K562 (cell line): ENCODE measurements at regions not wholly inside any gene's neighbourhood (a gene's known extent, or its start where the extent isn't known, plus 50 kb on each side); places are given as distances from the start of the nearest gene placed in this dataset.

Experiments
- ATAC-seq: fragments of 200-7000 bp; cut with Tn5 transposase; 3 replicates; pipeline ENCODE4 v1.9.1; 2020; ENCODE audit warnings: moderate library complexity
- BruUV-seq: library from RNA; stranded (reverse); fragments of 400-500 nt; replicated peaks from 2 replicates; lab custom pipeline; 2021; lab: Mats Ljungman, UMichigan
- CTCF ChIA-PET: fragments of 300-600 bp; formaldehyde crosslinking; extraction: SDS; loops from one replicate; lab custom pipeline; 2021; ENCODE audit warnings: low intra/inter-chr PET ratio; lab: Yijun Ruan, JAX
- POLR2A ChIA-PET: fragments of 300-600, 350-650 bp; sonication (Branson Sonifier 250); formaldehyde crosslinking; extraction: SDS; loops from one replicate; lab custom pipeline; 2021; ENCODE audit warnings: antibody characterized with exemption, inconsistent platforms; lab: Yijun Ruan, JAX
- DNase-seq, 4 experiments: peaks; one replicate each; pipeline versions ENCODE4 v3.0.0 to v3.0.0-alpha.2; 2011 to 2018; ENCODE audit warnings: low spot score in 3 of 4, mixed read lengths in 3 of 4; ENCODE audit errors: extremely low read depth in 1 of 4
- FAIRE-seq: peaks from 2 replicates; lab custom pipeline; 2011; peaks lifted over from hg19 to GRCh38; lab: Jason Lieb, UNC
- H2AFZ ChIP-seq: 2 replicates; pipeline ENCODE4 v1.6.0; 2011; ENCODE audit warnings: low read depth, low read length, control low read depth, inconsistent platforms
- H3K27ac ChIP-seq: fragments of 200-600 bp; 3 replicates; pipeline ENCODE4 v1.8.0; 2011; ENCODE audit warnings: low read depth, mild to moderate bottlenecking, control low read depth, inconsistent platforms, low read length, moderate library complexity, mixed read lengths; ENCODE audit errors: extremely low read depth
- H3K27me3 ChIP-seq, 2 experiments: fragments of 300-600 bp in 1 of 2; 2 replicates in 1 of 2; 3 replicates in 1 of 2; pipeline versions ENCODE4 v1.6.0 to v1.8.0; 2011; ENCODE audit warnings: inconsistent platforms in 2 of 2, low read length in 2 of 2, mild to moderate bottlenecking in 1 of 2, mixed read lengths in 1 of 2, moderate library complexity in 1 of 2; ENCODE audit not compliant: control insufficient read depth in 2 of 2, insufficient read depth in 2 of 2
- H3K36me3 ChIP-seq: fragments of 300-600 bp; 3 replicates; pipeline ENCODE4 v1.8.0; 2011; ENCODE audit warnings: mild to moderate bottlenecking, low read length, inconsistent platforms; ENCODE audit not compliant: control insufficient read depth, insufficient read depth
- H3K4me1 ChIP-seq, 2 experiments: fragments of 200-600 bp in 1 of 2; replicated peaks in 1 of 2; 2 replicates in 1 of 2; 3 replicates in 1 of 2; pipeline versions ENCODE4 v1.5.1 to v1.8.0; 2011; ENCODE audit warnings: inconsistent platforms in 2 of 2, low read length in 2 of 2, mild to moderate bottlenecking in 1 of 2, mixed read lengths in 1 of 2, moderate library complexity in 1 of 2; ENCODE audit not compliant: control insufficient read depth in 2 of 2, insufficient read depth in 2 of 2
- H3K4me2 ChIP-seq: 2 replicates; pipeline ENCODE4 v1.6.1; 2011; ENCODE audit warnings: low read length, control low read depth, inconsistent platforms, mixed read lengths; ENCODE audit not compliant: insufficient read depth
- H3K4me3 ChIP-seq: fragments of 200-600 bp; sonication (generic), shearing (Covaris generic); 2 replicates; pipeline ENCODE4 v1.5.1; 2016; ENCODE audit warnings: control low read depth, inconsistent platforms
- H3K79me2 ChIP-seq: fragments of 200-600 bp; 3 replicates; pipeline ENCODE4 v1.8.0; 2011; ENCODE audit warnings: low read length, inconsistent platforms; ENCODE audit not compliant: control insufficient read depth, insufficient read depth
- H3K9ac ChIP-seq, 2 experiments: 2 replicates each; pipeline versions ENCODE4 v1.6.0 to v1.6.1; 2011; ENCODE audit warnings: low read depth in 2 of 2, low read length in 2 of 2, control low read depth in 1 of 2, inconsistent platforms in 1 of 2, mild to moderate bottlenecking in 1 of 2, mixed read lengths in 1 of 2; ENCODE audit not compliant: insufficient read depth in 1 of 2
- H3K9me1 ChIP-seq: one replicate; pipeline ENCODE4 v1.6.0; 2011; ENCODE audit warnings: inconsistent platforms, mild to moderate bottlenecking, low read length, moderate library complexity; ENCODE audit not compliant: control insufficient read depth, insufficient read depth
- H3K9me3 ChIP-seq: replicated peaks from 2 replicates; pipeline ENCODE4 v1.5.1; 2011; ENCODE audit warnings: low read depth, low read length, inconsistent platforms; ENCODE audit not compliant: control insufficient read depth, insufficient read depth
- H4K20me1 ChIP-seq: replicated peaks from 2 replicates; pipeline ENCODE4 v1.6.1; 2011; ENCODE audit warnings: low read length, inconsistent platforms, mixed read lengths; ENCODE audit not compliant: control insufficient read depth, insufficient read depth
- CAMTA2 ChIP-seq: fragments of 250-450 bp; sonication (Bioruptor Pico); conservative IDR thresholded peaks from 2 replicates; pipeline ENCODE4 v1.5.1; 2022
- GTF2F1 ChIP-seq: IDR thresholded peaks from 2 replicates; pipeline ENCODE4 v1.6.1; 2011; ENCODE audit warnings: low read depth, low read length, improper control_type of control experiment
- RB1 ChIP-seq: fragments of 450-650 bp; IDR thresholded peaks from 2 replicates; pipeline ENCODE4 v1.6.1; 2017; ENCODE audit warnings: low read depth, mild to moderate bottlenecking
- TEAD2 ChIP-seq: fragments of 450-650 bp; IDR thresholded peaks from 2 replicates; pipeline ENCODE4 v1.6.1; 2016; ENCODE audit warnings: missing genetic modification characterization, control low read depth, missing compliant biosample characterization
- TOE1 ChIP-seq, 2 experiments: fragments of 450-650 bp in 1 of 2; sonication (generic) in 1 of 2; formaldehyde crosslinking in 1 of 2; IDR thresholded peaks; 2 replicates each; pipeline versions ENCODE4 v1.7.1 to v1.8.0; 2016 to 2022; ENCODE audit warnings: borderline replicate concordance in 2 of 2, mild to moderate bottlenecking in 2 of 2, antibody characterized with exemption in 1 of 2, inconsistent platforms in 1 of 2, low read depth in 1 of 2, missing genetic modification reagents in 1 of 2, moderate library complexity in 1 of 2
- ZNF830 ChIP-seq: fragments of 250-450 bp; sonication (Bioruptor Pico); IDR thresholded peaks from 2 replicates; pipeline ENCODE4 v1.5.0; 2021; ENCODE audit warnings: mild to moderate bottlenecking
- ZZZ3 ChIP-seq: fragments of 450-650 bp; IDR thresholded peaks from 2 replicates; pipeline ENCODE4 v1.6.1; 2016; ENCODE audit warnings: antibody characterized with exemption, mild to moderate bottlenecking, moderate library complexity
- WGBS: fragments of 100-300 bp; shearing (Covaris generic); methylation state at CpG from one replicate; pipeline ENCODE4 v1.1.6; 2016; ENCODE audit warnings: low coverage, mixed read lengths; ENCODE audit not compliant: insufficient coverage; ENCODE audit errors: missing lambda C conversion rate; 5-methylcytosine and 5-hydroxymethylcytosine counted together
- in situ Hi-C: fragments of 300-500 bp; cut with MboI; formaldehyde crosslinking; loops from 4 replicates; pipeline ENCODE4 v1.15.0; 2018; ENCODE audit warnings: inconsistent platforms, mixed read lengths
- intact Hi-C: fragments of 100-400 bp; cut with micrococcal nuclease; formaldehyde crosslinking; loops from 2 replicates; pipeline ENCODE4 v1.14.2; 2022
- TF ChIP-seq, protein P1 (sequence below), 2 experiments: IDR thresholded peaks; 2 replicates each; pipeline ENCODE4 v1.6.1; 2012; ENCODE audit warnings: improper control_type of control experiment in 2 of 2, low read depth in 2 of 2, low read length in 2 of 2, borderline replicate concordance in 1 of 2
- TF ChIP-seq, protein P2 (sequence below): sonication (generic); formaldehyde crosslinking; IDR thresholded peaks from 2 replicates; pipeline ENCODE4 v1.8.1; 2023; ENCODE audit warnings: missing genetic modification reagents, mild to moderate bottlenecking, borderline replicate concordance
- TF ChIP-seq, protein P3 (sequence below): fragments of 450-650 bp; IDR thresholded peaks from 2 replicates; pipeline ENCODE4 v1.6.1; 2016; ENCODE audit warnings: low read depth, mild to moderate bottlenecking, moderate library complexity
- TF ChIP-seq, protein P4 (sequence below): fragments of 150-350 bp; IDR thresholded peaks from 2 replicates; pipeline ENCODE4 v1.6.1; 2014; ENCODE audit warnings: low read depth, mild to moderate bottlenecking, low read length, borderline replicate concordance

DNA sequence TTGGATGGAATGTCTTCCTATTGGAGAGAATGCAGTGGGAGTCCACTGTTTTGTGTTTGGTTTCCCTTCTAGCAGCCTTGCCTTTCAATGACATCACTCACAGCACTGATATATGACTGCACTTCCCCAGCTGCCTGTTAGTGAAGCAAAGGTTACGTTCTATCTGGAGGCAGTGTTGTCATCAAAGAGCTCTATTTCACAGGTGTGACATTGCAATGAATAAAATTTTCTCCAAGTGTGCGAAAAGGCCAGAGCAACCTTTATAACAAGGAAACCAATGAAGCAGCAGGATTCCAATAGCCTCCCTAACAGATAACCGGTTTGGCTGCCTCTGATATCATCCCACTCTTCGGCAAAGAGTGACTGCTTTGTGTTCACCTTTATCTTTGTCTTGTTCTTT, 523.5 kb upstream of the ZNF608 start:
- ATAC-seq (no peak), DNase-seq (no peak), FAIRE-seq (no peak)
- no peaks in the 10 kb centered on the region for H3K4me1 ChIP-seq
- ChIA-PET CTCF (no interaction called here), POLR2A (no interaction called here)
- no peak overlapping the region for H3K4me3 ChIP-seq
- H3K4me2 ChIP-seq, result no peak overlapping the region
- H3K79me2 ChIP-seq, result no peaks in the 10 kb centered on the region
- H2AFZ ChIP-seq, result no peak overlapping the region
- WGBS, result 0% methylated on average over 4 of the region's 4 CpGs
- peaks cover 4% of the 10 kb centered on the region; the same call in 1 of the 2 replicates for H3K9me3 ChIP-seq
- no peaks in the 10 kb centered on the region for H4K20me1 ChIP-seq
- BruUV-seq, result no TSS peak
- H3K36me3 ChIP-seq, result no peaks in the 10 kb centered on the region
- H3K27me3 ChIP-seq, result no peaks in the 10 kb centered on the region
- in situ Hi-C loops (no loop called here), intact Hi-C loops (no loop called here)
- H3K9me1 ChIP-seq, result no peaks in the 10 kb centered on the region
- H3K27ac ChIP-seq, result no peak overlapping the region
- H3K9ac ChIP-seq, result no peak overlapping the region
- TF ChIP-seq TEAD2 (tag) (no peak), GTF2F1 (no peak), ZZZ3 (no peak), RB1 (no peak), ZNF830 (CRISPR knock-in tag) (no peak), TOE1 (IDR thresholded peaks at IDR 0.05; ENCODE audit: borderline replicate concordance) (no peak), TOE1 (CRISPR knock-in tag; IDR thresholded peaks at IDR 0.05; ENCODE audit: borderline replicate concordance, low read depth) (no peak), CAMTA2 (CRISPR knock-in tag) (no peak)
- TF ChIP-seq, protein P1, sequence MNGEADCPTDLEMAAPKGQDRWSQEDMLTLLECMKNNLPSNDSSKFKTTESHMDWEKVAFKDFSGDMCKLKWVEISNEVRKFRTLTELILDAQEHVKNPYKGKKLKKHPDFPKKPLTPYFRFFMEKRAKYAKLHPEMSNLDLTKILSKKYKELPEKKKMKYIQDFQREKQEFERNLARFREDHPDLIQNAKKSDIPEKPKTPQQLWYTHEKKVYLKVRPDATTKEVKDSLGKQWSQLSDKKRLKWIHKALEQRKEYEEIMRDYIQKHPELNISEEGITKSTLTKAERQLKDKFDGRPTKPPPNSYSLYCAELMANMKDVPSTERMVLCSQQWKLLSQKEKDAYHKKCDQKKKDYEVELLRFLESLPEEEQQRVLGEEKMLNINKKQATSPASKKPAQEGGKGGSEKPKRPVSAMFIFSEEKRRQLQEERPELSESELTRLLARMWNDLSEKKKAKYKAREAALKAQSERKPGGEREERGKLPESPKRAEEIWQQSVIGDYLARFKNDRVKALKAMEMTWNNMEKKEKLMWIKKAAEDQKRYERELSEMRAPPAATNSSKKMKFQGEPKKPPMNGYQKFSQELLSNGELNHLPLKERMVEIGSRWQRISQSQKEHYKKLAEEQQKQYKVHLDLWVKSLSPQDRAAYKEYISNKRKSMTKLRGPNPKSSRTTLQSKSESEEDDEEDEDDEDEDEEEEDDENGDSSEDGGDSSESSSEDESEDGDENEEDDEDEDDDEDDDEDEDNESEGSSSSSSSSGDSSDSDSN (IDR thresholded peaks at IDR 0.05; ENCODE audit: borderline replicate concordance in 1 of 2, low read depth in 2 of 2, low read length in 2 of 2), result no peak
- TF ChIP-seq, protein P2, sequence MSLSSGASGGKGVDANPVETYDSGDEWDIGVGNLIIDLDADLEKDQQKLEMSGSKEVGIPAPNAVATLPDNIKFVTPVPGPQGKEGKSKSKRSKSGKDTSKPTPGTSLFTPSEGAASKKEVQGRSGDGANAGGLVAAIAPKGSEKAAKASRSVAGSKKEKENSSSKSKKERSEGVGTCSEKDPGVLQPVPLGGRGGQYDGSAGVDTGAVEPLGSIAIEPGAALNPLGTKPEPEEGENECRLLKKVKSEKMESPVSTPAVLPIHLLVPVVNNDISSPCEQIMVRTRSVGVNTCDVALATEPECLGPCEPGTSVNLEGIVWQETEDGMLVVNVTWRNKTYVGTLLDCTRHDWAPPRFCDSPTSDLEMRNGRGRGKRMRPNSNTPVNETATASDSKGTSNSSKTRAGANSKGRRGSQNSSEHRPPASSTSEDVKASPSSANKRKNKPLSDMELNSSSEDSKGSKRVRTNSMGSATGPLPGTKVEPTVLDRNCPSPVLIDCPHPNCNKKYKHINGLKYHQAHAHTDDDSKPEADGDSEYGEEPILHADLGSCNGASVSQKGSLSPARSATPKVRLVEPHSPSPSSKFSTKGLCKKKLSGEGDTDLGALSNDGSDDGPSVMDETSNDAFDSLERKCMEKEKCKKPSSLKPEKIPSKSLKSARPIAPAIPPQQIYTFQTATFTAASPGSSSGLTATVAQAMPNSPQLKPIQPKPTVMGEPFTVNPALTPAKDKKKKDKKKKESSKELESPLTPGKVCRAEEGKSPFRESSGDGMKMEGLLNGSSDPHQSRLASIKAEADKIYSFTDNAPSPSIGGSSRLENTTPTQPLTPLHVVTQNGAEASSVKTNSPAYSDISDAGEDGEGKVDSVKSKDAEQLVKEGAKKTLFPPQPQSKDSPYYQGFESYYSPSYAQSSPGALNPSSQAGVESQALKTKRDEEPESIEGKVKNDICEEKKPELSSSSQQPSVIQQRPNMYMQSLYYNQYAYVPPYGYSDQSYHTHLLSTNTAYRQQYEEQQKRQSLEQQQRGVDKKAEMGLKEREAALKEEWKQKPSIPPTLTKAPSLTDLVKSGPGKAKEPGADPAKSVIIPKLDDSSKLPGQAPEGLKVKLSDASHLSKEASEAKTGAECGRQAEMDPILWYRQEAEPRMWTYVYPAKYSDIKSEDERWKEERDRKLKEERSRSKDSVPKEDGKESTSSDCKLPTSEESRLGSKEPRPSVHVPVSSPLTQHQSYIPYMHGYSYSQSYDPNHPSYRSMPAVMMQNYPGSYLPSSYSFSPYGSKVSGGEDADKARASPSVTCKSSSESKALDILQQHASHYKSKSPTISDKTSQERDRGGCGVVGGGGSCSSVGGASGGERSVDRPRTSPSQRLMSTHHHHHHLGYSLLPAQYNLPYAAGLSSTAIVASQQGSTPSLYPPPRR (CRISPR knock-in tag), result no peak
- TF ChIP-seq, protein P3, sequence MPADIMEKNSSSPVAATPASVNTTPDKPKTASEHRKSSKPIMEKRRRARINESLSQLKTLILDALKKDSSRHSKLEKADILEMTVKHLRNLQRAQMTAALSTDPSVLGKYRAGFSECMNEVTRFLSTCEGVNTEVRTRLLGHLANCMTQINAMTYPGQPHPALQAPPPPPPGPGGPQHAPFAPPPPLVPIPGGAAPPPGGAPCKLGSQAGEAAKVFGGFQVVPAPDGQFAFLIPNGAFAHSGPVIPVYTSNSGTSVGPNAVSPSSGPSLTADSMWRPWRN, result no peak
- TF ChIP-seq, protein P4, sequence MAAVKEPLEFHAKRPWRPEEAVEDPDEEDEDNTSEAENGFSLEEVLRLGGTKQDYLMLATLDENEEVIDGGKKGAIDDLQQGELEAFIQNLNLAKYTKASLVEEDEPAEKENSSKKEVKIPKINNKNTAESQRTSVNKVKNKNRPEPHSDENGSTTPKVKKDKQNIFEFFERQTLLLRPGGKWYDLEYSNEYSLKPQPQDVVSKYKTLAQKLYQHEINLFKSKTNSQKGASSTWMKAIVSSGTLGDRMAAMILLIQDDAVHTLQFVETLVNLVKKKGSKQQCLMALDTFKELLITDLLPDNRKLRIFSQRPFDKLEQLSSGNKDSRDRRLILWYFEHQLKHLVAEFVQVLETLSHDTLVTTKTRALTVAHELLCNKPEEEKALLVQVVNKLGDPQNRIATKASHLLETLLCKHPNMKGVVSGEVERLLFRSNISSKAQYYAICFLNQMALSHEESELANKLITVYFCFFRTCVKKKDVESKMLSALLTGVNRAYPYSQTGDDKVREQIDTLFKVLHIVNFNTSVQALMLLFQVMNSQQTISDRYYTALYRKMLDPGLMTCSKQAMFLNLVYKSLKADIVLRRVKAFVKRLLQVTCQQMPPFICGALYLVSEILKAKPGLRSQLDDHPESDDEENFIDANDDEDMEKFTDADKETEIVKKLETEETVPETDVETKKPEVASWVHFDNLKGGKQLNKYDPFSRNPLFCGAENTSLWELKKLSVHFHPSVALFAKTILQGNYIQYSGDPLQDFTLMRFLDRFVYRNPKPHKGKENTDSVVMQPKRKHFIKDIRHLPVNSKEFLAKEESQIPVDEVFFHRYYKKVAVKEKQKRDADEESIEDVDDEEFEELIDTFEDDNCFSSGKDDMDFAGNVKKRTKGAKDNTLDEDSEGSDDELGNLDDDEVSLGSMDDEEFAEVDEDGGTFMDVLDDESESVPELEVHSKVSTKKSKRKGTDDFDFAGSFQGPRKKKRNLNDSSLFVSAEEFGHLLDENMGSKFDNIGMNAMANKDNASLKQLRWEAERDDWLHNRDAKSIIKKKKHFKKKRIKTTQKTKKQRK, result no peak
